GM12878 (cell line): ENCODE measurements at regions not wholly inside any gene's neighbourhood (a gene's known extent, or its start where the extent isn't known, plus 50 kb on each side); places are given as distances from the start of the nearest gene placed in this dataset.

Experiments
- CBFB ChIP-seq: IDR thresholded peaks from 2 replicates; pipeline ENCODE4 v1.6.1; 2016; ENCODE audit warnings: antibody characterized with exemption, low read depth
- CHD2 ChIP-seq: IDR thresholded peaks from 2 replicates; pipeline ENCODE4 v1.6.1; 2011; ENCODE audit warnings: low read depth, low read length, improper control_type of control experiment, borderline replicate concordance
- RFX5 ChIP-seq: IDR thresholded peaks from 2 replicates; pipeline ENCODE4 v1.6.1; 2011; ENCODE audit warnings: low read depth, low read length, improper control_type of control experiment
- STAT3 ChIP-seq: IDR thresholded peaks from 2 replicates; pipeline ENCODE4 v1.6.1; 2011; ENCODE audit warnings: low read depth, low read length, improper control_type of control experiment
- TF ChIP-seq, protein P1 (sequence below): fragments of 150-350 bp; IDR thresholded peaks from 2 replicates; pipeline ENCODE4 v1.6.1; 2016; ENCODE audit warnings: low read depth, low read length
- TF ChIP-seq, protein P2 (sequence below): IDR thresholded peaks from 2 replicates; pipeline ENCODE4 v1.6.1; 2011; ENCODE audit warnings: borderline replicate concordance, low read depth, mild to moderate bottlenecking, moderate library complexity, mixed read lengths, low read length; ENCODE audit not compliant: insufficient read depth; ENCODE audit errors: extremely low read length
- TF ChIP-seq, protein P3 (sequence below), 3 experiments: IDR thresholded peaks in 2 of 3; conservative IDR thresholded peaks in 1 of 3; 2 replicates each; pipeline ENCODE4 v1.5.1; 2011; ENCODE audit warnings: low read depth in 3 of 3, low read length in 3 of 3, mild to moderate bottlenecking in 3 of 3, control low read depth in 2 of 3, moderate library complexity in 2 of 3, inconsistent platforms in 1 of 3, mixed read lengths in 1 of 3; ENCODE audit not compliant: control insufficient read depth in 2 of 3, insufficient read depth in 1 of 3; ENCODE audit errors: extremely low read depth in 1 of 3

DNA sequence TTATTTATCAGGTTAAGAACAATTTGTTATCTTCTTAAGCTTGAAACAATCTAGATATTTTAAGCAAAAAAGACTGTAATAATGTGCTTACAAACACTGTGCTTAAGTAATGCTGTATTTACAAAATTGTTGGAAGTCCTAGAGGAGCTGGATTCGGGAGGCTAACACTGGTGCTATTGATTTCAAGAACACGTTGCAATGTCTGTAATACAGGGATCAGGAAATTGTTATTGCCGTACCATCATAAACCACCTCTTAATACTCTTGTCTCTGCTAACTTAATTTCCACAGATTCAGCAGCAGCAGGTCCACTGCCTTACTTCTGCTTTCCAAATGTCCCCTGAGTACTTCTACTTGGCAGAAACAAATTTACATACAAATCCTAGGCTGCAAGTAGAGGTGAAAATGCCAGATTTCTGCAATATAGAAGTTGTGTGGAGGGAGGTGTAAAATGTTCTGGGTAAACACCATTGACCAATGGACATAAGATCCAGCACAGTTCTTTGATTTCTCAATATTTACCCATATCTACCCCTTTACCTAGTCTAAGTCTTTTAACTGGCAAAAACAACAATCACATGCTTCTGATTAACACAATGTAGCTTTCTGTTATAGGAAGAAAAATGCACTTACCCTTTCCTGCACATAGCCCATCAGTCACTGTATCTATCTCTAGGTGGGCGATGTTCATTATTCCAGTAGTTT lies 663.4 kb downstream of the TMTC2 start (continued):
- TF ChIP-seq, protein P1, sequence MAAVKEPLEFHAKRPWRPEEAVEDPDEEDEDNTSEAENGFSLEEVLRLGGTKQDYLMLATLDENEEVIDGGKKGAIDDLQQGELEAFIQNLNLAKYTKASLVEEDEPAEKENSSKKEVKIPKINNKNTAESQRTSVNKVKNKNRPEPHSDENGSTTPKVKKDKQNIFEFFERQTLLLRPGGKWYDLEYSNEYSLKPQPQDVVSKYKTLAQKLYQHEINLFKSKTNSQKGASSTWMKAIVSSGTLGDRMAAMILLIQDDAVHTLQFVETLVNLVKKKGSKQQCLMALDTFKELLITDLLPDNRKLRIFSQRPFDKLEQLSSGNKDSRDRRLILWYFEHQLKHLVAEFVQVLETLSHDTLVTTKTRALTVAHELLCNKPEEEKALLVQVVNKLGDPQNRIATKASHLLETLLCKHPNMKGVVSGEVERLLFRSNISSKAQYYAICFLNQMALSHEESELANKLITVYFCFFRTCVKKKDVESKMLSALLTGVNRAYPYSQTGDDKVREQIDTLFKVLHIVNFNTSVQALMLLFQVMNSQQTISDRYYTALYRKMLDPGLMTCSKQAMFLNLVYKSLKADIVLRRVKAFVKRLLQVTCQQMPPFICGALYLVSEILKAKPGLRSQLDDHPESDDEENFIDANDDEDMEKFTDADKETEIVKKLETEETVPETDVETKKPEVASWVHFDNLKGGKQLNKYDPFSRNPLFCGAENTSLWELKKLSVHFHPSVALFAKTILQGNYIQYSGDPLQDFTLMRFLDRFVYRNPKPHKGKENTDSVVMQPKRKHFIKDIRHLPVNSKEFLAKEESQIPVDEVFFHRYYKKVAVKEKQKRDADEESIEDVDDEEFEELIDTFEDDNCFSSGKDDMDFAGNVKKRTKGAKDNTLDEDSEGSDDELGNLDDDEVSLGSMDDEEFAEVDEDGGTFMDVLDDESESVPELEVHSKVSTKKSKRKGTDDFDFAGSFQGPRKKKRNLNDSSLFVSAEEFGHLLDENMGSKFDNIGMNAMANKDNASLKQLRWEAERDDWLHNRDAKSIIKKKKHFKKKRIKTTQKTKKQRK, result no peak
- TF ChIP-seq CHD2 (no peak), STAT3 (no peak), CBFB (no peak), RFX5 (no peak)
- TF ChIP-seq, protein P2, sequence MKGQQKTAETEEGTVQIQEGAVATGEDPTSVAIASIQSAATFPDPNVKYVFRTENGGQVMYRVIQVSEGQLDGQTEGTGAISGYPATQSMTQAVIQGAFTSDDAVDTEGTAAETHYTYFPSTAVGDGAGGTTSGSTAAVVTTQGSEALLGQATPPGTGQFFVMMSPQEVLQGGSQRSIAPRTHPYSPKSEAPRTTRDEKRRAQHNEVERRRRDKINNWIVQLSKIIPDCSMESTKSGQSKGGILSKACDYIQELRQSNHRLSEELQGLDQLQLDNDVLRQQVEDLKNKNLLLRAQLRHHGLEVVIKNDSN, result no peak
- TF ChIP-seq, protein P3, sequence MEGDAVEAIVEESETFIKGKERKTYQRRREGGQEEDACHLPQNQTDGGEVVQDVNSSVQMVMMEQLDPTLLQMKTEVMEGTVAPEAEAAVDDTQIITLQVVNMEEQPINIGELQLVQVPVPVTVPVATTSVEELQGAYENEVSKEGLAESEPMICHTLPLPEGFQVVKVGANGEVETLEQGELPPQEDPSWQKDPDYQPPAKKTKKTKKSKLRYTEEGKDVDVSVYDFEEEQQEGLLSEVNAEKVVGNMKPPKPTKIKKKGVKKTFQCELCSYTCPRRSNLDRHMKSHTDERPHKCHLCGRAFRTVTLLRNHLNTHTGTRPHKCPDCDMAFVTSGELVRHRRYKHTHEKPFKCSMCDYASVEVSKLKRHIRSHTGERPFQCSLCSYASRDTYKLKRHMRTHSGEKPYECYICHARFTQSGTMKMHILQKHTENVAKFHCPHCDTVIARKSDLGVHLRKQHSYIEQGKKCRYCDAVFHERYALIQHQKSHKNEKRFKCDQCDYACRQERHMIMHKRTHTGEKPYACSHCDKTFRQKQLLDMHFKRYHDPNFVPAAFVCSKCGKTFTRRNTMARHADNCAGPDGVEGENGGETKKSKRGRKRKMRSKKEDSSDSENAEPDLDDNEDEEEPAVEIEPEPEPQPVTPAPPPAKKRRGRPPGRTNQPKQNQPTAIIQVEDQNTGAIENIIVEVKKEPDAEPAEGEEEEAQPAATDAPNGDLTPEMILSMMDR (IDR thresholded peaks at IDR 0.05 in 2 of 3, conservative IDR thresholded peaks at IDR 0.05 in 1 of 3; ENCODE audit: control insufficient read depth in 2 of 3, extremely low read depth in 1 of 3, insufficient read depth in 1 of 3, low read depth in 3 of 3, low read length in 3 of 3), result no peak
